ENCODE measurements at regions not wholly inside any gene's neighbourhood (a gene's known extent, or its start where the extent isn't known, plus 50 kb on each side); places are given as distances from the start of the nearest gene placed in this dataset.

DNA sequence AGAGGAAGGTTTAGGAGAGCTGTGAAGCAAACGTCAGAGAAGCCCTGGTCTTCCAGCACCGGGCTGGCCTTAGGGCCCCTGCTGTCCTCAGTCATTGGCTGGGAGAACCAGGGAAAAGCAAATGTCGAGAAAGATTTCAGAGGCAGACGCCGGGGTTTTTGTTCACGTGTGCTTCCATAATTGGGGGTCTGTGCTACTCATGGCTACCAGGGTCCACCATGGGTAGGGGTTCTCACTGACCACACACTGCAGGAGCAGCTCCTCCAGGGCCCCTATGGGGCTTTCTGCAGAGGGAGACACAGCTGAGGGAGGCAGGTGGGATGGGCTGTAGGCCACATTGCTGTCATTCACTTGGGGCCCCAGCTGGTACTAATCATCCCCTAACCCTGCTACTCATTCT lies 291.8 kb upstream of the FOXQ1 start:
- no peak for DNase-seq (ENCODE audit: low read depth, low spot score)
- in situ Hi-C loops (cut with HindIII; ENCODE audit: low pct_unique_long_range_greater_than_20kb, low sequenced_read_pairs): no loop called here

DNA sequence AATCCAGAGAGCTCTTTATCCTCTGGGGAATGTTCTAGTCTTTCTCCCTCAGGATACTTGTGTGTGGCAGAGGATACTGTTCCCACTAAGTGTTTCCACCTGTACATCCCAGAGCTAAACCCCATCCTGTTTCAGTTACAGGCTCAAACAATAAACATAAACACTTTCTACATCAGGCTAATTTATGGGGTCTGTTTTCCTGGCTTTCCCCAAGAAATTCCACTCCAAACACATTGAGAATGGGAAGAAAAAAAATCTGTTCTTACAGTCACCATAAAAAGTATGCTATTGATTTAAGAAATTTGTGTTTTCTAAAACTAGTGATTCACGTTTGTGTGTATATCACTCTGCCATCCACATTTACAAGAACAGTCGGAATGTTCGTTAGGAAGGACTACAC lies 293.9 kb upstream of the FOXQ1 start:
- in situ Hi-C loops (cut with HindIII; ENCODE audit: low pct_unique_long_range_greater_than_20kb, low sequenced_read_pairs): loop anchor here (10.0 kb wide), 1 partner anchor 63 kb away; no protein-coding TSS in a partner anchor
- no peak for DNase-seq (ENCODE audit: low read depth, low spot score)

DNA sequence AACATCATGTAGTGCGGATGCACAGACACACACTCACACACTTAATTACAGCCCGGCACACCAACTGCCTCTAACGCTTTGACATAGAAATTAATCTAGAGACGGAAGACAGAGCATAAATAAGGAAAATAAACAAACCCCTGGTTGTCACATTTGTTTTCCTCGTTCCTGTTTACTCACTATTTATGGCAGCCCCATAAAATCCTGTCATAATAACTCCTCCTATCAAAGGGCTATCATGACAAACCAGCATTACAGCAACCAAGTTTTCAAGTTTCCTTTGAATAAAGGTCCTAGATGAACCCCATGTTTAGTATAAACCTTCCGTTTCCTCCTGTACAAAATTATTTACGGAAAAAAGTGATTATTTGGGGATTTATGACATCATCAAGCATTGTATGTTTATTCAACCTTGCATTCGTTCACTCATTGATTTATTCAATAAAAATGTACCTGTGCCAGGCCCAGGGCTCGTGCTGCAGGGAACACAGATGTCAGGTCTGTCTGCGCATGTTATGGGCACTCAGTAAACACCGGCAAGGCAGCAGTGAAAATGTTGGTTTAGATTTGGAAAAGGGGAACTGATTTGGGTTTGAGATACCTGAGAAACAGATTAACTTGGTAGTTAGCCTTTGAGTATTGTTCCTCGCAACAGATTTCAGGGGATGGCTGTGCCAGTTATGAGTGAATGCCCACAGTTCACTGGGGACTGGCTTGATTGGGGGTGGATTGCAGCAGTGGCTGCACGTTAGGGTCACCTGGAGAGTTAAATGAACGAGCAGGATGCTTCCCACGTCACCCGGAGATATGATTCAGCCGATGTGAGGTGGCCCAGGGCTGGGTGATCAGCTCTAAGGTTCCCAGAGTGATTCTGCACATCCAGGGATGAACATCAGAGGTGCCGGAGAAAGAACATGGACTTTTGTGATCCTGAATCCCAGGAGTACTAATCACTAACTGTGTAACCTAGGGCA lies 295.3 kb upstream of the FOXQ1 start:
- in situ Hi-C loops (cut with HindIII; ENCODE audit: low pct_unique_long_range_greater_than_20kb, low sequenced_read_pairs): loop anchor here (10.0 kb wide), 1 partner anchor 62 kb away; no protein-coding TSS in a partner anchor

DNA sequence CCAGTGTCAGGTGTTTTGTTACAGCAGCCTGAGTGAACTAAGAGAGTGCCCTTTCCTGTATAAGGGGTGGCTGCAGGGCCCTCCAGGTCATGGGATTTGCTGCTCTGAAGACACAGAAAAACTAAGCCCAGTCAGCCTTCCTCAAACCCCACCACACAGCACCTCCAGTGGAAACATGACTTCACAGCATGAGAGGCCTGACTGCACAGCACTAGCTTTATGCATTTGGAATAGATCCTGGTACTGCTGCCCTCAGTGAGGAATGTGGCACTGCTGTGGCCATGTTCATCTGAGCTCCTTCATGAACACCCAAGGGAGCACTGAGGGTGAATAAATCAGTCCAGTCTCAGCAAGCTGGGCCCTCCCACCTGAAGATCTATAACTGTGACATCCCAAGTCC lies 296.1 kb upstream of the FOXQ1 start:
- in situ Hi-C loops (cut with HindIII; ENCODE audit: low pct_unique_long_range_greater_than_20kb, low sequenced_read_pairs): loop anchor here (10.0 kb wide), 1 partner anchor 61 kb away; no protein-coding TSS in a partner anchor
- peak; percentile 71 for DNase-seq (ENCODE audit: low read depth, low spot score)

More for the DNA sequence above, 295.3 kb upstream of the FOXQ1 start:
- no peak for DNase-seq (ENCODE audit: low read depth, low spot score)

DNA sequence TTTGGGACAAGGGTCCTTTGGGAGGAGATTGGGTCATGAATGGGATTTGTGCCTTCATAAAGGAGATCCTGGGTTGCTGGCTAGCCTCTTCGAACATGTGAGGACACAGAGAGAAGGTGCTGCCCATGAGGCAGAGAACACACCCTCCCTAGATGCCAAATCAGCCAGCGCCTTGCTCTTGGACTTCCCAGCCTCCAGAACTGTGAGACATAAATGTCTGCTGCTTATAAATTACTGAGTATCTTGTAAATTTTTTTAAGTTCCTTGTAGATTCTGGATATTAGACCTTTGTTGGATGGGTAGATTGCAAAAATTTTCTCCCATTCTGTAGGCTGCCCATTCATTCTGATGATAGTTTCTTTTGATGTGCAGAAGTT lies 297.5 kb upstream of the FOXQ1 start:
- in situ Hi-C loops (cut with HindIII; ENCODE audit: low pct_unique_long_range_greater_than_20kb, low sequenced_read_pairs): loop anchor here (10.0 kb wide), 1 partner anchor 60 kb away; no protein-coding TSS in a partner anchor

DNA sequence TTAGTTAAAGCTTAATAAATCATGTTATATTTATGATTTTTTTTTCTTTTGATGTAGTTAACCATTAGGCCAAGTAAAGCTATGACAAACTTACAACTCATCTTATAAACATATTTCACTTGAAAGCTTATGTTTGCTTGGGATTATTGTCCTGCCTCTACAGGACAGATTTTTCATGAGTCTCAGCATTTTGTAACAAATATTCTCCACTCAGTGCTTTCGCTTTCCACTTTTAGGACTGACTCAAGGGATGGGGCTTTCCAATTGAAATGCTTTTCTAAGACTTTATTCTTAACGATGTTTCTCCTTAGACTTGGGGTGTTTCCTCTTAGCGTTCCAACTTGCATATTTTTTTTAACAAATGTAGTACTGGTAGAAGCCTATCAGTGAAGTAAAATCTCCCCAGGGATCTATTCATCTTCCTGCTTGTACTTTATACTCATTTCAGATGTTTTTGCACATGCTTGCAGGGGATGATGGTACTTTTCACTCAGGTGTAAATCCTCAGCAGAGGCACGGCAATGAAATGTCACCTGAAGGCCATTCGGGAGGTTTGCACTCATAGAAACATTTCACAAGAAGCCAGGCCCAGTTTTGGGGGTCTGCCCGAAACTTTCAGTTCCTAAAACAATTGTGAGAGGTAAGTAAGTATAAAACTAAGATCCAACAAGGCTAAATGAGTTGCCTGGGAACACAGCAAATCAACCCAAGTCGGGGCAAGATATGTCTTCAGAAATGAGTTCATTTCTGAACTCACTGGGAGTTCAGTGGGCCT lies 298.1 kb upstream of the FOXQ1 start:
- DNase-seq (ENCODE audit: low read depth, low spot score): no peak

More for the DNA sequence above, 297.5 kb upstream of the FOXQ1 start:
- DNase-seq (ENCODE audit: low read depth, low spot score): no peak

DNA sequence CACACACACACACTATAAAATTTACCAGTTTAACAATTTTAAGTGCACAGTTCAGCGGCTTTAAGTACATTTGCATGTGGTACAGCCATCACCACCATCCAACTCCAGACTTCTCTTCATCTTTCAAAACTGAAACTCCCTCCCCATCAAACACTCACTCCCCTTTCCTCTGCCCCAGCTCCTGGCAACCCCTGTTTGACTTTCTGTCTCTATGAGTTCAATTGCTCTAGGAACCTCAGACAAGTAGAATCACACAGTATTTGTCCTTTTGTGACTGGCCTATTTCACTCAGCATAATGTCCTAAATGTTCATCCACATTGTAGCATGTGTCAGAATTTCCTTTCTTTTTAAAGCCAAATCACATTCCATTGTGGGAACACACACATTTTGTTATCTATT lies 302.8 kb upstream of the FOXQ1 start:
- in situ Hi-C loops (cut with HindIII; ENCODE audit: low pct_unique_long_range_greater_than_20kb, low sequenced_read_pairs): no loop called here
- DNase-seq (ENCODE audit: low read depth, low spot score): no peak

More for the DNA sequence above, 298.1 kb upstream of the FOXQ1 start:
- in situ Hi-C loops (cut with HindIII; ENCODE audit: low pct_unique_long_range_greater_than_20kb, low sequenced_read_pairs): loop anchor here (10.0 kb wide), 1 partner anchor 59 kb away; no protein-coding TSS in a partner anchor

DNA sequence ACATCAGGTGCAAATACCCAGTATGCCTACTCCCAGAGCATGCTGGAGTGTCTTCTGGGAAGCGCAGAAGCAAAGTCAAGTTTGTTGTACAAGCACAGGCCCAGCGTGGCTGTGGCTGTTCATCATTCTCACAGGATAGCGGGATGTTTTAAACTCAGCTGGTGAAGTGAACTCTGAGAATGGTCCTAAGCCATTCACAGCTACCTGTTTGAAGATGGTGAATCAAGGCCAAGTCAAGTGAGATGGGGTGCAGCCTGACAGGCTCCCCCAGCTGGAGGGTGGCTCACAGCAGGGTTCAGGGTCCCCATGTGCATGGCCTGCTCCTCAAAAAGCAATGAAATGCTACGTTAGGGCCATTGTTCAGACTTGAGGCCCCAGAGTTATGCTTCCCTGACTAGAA lies 304.7 kb upstream of the FOXQ1 start:
- in situ Hi-C loops (cut with HindIII; ENCODE audit: low pct_unique_long_range_greater_than_20kb, low sequenced_read_pairs): no loop called here
- DNase-seq (ENCODE audit: low read depth, low spot score): no peak

DNA sequence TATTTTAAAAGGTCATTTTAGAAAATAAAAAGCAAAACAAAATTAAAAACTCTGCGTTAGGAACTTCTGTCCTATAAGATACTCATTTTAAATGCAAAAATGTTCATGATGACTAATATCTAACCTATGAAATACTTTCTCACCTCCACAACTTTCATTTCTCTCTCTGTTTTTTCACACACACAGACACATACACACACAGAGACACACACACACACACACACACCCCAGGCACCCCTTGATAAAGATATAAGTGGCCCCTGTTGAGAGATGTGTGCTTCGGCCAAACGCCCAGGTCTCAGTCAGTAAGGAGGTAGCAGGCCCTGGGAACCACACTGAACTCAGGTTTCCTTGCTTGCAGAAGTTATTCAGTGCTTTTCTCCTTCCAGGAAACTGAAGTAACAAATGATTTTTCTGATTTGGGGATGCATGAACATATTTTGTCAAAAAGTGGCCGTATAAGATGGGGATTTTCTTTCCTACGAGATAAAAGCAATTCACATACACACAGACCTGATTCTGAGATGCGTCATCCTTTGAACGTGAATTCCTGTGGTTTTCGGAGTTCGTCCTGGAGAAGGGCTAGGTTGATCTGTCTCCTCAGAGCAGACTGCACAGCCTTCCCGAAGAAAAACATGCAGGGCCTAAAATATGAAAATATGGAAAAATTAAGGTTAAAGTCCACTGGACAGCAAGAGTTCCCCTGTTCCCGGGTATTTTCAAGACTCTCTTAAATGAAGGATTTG lies 306.8 kb upstream of the FOXQ1 start:
- no peak for DNase-seq (ENCODE audit: low read depth, low spot score)
- in situ Hi-C loops (cut with HindIII; ENCODE audit: low pct_unique_long_range_greater_than_20kb, low sequenced_read_pairs): no loop called here

DNA sequence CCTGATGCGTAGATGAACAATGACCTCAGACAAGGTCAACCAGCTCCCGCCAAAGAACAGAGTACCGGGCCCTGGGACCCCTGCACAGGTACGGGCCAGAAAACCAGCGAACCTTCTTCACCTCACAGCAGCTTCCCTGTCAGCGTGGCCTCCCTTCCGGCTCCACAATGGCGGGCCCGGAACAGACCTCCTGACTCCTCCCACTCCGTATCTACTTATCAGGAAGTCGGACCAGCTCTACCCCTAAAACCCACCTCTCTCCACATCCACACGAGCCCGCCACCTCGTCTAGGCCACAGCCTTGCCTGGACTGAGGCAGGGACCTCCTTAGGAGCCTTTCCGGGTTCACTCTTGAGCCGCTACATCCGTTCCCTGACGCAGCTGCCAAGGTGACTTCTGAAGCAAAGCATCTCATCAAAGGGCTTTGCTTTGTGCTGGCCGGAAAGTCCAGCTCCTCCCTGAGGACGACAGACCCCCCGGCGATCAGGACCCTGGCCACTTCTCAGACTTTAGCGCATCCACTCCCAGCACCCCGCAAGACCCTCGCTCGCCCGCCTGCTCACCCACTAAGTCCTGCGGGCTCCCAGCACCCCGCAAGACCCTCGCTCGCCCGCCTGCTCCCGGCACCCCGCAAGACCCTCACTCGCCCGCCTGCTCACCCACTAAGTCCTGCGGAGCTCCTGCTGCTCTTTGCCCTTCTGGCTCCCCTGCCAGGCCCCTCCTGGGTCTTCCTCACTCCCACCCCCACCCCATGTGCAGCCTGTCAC lies 308.3 kb upstream of the FOXQ1 start:
- in situ Hi-C loops (cut with HindIII; ENCODE audit: low pct_unique_long_range_greater_than_20kb, low sequenced_read_pairs): no loop called here
- DNase-seq (ENCODE audit: low read depth, low spot score): no peak

DNA sequence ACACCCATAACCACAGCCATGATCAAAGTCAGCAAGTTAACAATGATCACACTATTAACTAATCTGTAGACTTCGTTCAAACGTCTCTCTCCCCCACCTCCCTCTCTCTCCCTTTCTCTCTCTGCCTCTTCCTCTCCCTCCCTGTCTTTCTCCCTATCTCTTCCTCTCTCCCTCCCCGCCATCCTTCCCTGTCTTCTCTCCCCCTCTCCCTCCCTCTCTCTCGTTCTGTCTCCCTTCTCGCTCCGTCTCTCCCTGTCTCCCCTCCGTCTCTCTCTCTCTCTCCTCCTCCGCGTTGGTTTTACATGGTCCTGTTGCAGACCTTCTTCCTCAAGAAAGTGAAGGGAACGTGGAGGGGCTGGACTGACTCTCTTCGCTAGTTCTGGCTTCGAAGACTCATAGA lies 308.9 kb upstream of the FOXQ1 start:
- in situ Hi-C loops (cut with HindIII; ENCODE audit: low pct_unique_long_range_greater_than_20kb, low sequenced_read_pairs): no loop called here
- no peak for DNase-seq (ENCODE audit: low read depth, low spot score)

DNA sequence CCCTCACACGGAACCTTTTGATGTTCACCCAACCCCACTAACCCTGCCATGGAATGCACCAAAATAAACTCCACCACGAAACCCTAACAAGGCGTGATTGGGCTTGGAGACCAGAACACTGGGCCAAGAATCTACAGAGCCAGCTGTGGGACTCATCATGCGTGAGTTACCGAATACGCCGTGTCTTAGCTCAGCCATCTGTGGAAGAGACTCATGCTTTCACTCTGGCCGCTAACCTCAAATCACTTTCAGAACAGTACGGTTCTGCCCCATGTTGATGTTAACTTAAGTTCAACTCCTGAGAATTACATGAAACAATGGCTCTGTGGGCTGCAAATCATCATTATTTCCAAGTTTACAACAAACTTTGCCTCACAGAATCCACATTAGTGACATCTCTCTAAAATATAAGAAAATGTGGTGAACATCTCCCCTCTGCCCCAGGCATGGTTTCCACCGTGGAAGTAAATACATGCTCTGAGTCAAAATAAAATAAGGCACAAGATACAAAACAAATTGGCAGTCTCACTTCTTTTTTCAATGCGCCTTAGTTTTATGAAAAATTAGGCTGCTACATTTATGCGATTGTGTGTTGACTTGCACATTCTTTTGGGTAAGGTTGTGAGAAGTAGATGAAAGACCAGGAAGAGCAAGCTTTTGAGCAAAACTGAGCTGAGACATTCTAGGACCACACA lies 308.9 kb upstream of the EXOC2 start:
- no peak for DNase-seq (ENCODE audit: low read depth, low spot score)

DNA sequence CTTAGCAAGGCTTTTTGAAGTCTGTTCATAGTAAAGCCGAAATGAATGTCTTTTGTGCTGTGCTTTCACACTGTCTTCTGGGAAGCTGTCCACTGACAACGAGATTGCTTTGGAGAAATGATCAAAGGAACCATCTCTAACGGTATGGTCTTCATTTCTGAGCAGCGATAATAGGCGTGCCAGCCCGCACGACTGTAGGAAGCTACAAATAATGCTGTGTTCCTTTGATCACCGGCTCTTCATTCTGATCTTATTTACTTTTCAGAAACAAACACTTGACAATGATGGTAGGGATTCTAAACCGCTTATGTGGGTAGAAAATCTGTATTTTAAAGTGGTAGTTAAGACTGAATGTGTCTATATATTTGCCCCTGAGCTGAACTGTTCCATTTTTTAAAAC lies 306.6 kb upstream of the EXOC2 start:
- in situ Hi-C loops (cut with HindIII; ENCODE audit: low pct_unique_long_range_greater_than_20kb, low sequenced_read_pairs): no loop called here
- no peak for DNase-seq (ENCODE audit: low read depth, low spot score)

More for the DNA sequence above, 308.9 kb upstream of the EXOC2 start:
- in situ Hi-C loops (cut with HindIII; ENCODE audit: low pct_unique_long_range_greater_than_20kb, low sequenced_read_pairs): no loop called here

DNA sequence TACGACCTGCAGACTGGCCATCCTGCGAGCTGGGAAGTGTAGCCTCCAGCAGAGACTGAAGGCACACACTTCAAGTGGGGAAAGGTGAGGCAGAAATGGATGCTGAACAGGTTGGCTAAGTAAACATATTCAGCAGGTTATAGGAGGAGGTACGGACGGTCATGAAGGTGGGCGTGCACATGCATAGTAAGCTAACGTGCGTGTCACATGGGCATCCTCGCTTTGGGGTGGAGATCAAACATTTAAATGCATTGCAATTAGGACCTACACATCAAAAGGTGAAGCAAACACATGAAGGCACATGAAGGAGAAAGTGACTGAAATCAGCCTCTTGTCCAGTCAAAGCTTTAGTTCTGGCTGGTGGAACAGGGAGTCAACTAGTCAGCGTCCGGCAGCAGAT lies 305.6 kb upstream of the EXOC2 start:
- in situ Hi-C loops (cut with HindIII; ENCODE audit: low pct_unique_long_range_greater_than_20kb, low sequenced_read_pairs): no loop called here
- DNase-seq (ENCODE audit: low read depth, low spot score): no peak

DNA sequence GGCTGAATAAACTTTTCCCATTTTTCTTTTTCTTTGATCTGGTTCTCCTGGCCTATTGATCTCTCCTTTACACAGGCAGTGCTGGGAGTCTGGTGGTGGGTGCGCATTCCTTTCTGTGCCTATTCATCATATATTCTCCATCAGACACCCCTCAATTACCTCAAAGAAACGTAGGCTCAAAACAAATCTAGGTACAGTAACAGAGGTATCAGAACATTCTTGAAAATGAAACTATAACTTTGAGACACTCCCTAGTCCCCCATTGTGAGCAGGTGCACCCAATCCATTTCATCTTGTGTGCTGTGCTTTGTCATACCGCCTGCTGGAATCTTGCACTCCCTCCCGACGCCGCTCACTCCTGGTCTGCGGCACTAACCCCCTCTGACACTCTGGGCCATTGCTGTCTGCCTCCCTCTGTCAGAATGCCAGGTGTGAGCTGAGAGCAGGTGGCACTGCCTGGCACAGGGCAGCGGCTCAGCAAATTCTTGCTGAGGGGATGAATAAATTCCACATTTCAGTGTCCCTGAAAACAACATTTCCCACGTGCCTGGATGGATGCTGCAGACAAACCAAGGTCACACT lies 303.4 kb upstream of the EXOC2 start:
- in situ Hi-C loops (cut with HindIII; ENCODE audit: low pct_unique_long_range_greater_than_20kb, low sequenced_read_pairs): no loop called here
- no peak for DNase-seq (ENCODE audit: low read depth, low spot score)

DNA sequence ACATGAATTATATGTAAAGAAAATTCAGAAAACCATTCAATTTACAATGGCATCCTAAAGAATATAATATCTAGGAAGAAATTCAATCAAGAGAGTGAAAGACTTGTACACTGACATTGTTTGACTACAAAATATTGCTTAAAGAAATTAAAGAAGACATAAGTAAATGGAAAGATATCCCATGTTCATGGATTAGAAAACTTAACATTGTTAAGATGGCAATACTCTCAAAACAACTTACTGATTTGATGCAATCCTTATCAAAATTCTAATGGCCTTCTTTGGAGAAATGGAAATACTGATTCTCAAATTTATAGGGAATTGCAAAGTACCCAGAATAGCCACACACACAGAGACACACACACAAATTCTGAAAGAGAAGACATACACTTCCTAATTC lies 298.3 kb upstream of the EXOC2 start:
- no peak for DNase-seq (ENCODE audit: low read depth, low spot score)
- in situ Hi-C loops (cut with HindIII; ENCODE audit: low pct_unique_long_range_greater_than_20kb, low sequenced_read_pairs): no loop called here
